Colonic mucosa (tissue), 4 donors: ENCODE measurements at regions not wholly inside any gene's neighbourhood (a gene's known extent, or its start where the extent isn't known, plus 50 kb on each side); places are given as distances from the start of the nearest gene placed in this dataset.

Experiments used
- DNase-seq: peaks from one replicate; pipeline ENCODE4 v3.0.0-alpha.2; 2020
- H3K27ac ChIP-seq: fragments of 200-600 bp; one replicate; pipeline ENCODE4 v1.8.0; 2021
- H3K27me3 ChIP-seq: fragments of 200-600 bp; one replicate; pipeline ENCODE4 v1.8.0; 2021
- H3K36me3 ChIP-seq: fragments of 200-600 bp; one replicate; pipeline ENCODE4 v1.8.0; 2021
- H3K4me1 ChIP-seq: fragments of 200-600 bp; one replicate; pipeline ENCODE4 v1.8.0; 2021; ENCODE audit warnings: mild to moderate bottlenecking
- H3K4me3 ChIP-seq: fragments of 200-600 bp; one replicate; pipeline ENCODE4 v1.8.0; 2021
- H3K9ac ChIP-seq, 2 donors: one replicate each; pipeline ENCODE4 v1.7.0; 2013; ENCODE audit warnings: control low read depth in 2 of 2, low read depth in 2 of 2, low read length in 2 of 2
- H3K9me3 ChIP-seq: fragments of 200-600 bp; one replicate; pipeline ENCODE4 v1.8.0; 2021
- intact Hi-C: fragments of 100-400 bp; cut with DNase I; formaldehyde crosslinking; loops from one replicate; pipeline ENCODE4 v1.14.1; 2022
- TF ChIP-seq, protein P1 (sequence below): fragments of 200-600 bp; IDR thresholded peaks from one replicate; pipeline ENCODE4 v1.8.0; 2022; ENCODE audit warnings: antibody characterized with exemption, mild to moderate bottlenecking
- donor health status: healthy.
- donor health status: DM: no; HTN: no; CAD: no.
- donor health status: DM: no; HTN: no; CAD: no.

DNA sequence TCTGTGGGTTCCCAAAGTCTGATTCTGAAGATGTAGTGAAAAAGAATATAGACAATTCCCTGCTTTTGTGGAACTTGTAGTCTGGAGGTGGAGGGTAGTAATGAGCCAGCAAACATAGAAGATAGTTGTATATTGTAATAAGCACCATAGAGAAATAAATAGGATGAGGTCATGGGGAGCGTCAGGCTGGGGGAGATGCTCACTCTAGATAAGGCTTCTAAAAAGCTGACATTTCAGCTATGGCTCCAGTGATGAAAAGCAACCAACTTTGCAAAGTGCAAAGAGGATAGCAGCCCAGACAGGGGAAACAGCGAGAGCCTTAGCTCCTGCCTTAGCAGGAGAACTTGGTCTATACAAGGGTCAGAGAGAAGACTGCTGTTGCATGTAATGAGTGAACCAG, 98.0 kb upstream of the RALGPS2 start:
- TF ChIP-seq, protein P1, sequence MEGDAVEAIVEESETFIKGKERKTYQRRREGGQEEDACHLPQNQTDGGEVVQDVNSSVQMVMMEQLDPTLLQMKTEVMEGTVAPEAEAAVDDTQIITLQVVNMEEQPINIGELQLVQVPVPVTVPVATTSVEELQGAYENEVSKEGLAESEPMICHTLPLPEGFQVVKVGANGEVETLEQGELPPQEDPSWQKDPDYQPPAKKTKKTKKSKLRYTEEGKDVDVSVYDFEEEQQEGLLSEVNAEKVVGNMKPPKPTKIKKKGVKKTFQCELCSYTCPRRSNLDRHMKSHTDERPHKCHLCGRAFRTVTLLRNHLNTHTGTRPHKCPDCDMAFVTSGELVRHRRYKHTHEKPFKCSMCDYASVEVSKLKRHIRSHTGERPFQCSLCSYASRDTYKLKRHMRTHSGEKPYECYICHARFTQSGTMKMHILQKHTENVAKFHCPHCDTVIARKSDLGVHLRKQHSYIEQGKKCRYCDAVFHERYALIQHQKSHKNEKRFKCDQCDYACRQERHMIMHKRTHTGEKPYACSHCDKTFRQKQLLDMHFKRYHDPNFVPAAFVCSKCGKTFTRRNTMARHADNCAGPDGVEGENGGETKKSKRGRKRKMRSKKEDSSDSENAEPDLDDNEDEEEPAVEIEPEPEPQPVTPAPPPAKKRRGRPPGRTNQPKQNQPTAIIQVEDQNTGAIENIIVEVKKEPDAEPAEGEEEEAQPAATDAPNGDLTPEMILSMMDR, result no peak
- no peak for DNase-seq
- H3K36me3 ChIP-seq, result no peaks in the 10 kb centered on the region
- intact Hi-C loops, result no loop called here
- H3K4me1 ChIP-seq, result no peaks in the 10 kb centered on the region
- no peak overlapping the region for H3K4me3 ChIP-seq
- H3K9me3 ChIP-seq, result no peaks in the 10 kb centered on the region
- no peak overlapping the region for H3K9ac ChIP-seq
- no peak overlapping the region for H3K27ac ChIP-seq
- H3K27me3 ChIP-seq, result no peaks in the 10 kb centered on the region

DNA sequence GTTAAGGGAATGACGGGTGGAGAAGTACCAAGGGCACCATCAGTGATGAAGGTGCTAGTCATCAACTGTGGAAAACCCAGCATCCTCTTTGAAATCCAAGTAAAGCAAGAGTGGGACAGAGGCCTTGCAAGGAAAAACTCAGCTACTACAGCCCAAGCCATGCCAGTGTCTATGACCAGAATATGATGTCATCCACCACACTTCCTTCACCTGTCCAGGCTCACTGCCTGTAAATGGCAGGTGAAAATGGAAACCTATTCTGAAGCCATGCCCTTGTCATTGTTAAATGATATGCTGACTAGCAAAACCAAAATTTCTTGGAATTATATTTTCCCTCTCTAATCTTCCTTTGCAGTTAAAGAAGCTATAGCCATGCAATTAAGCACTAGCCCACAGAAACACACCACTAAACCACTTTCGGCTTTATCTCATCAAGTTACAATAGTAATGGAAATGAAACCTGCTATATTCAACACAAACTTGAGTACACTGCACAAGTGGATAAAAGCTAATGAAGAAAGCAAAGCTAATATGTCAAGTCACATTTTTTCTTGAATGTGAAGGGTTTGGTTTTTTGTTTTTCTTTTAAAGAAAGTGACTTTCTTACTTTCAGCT, 96.3 kb upstream of the RALGPS2 start:
- Histone ChIP-seq H3K27me3 (no peaks in the 10 kb centered on the region), H3K4me1 (no peaks in the 10 kb centered on the region), H3K4me3 (no peak overlapping the region), H3K9me3 (no peaks in the 10 kb centered on the region), H3K27ac (no peak overlapping the region), H3K9ac (no peak overlapping the region), H3K36me3 (no peaks in the 10 kb centered on the region)
- intact Hi-C loops, result no loop called here
- TF ChIP-seq, protein P1, result no peak
- no peak for DNase-seq

DNA sequence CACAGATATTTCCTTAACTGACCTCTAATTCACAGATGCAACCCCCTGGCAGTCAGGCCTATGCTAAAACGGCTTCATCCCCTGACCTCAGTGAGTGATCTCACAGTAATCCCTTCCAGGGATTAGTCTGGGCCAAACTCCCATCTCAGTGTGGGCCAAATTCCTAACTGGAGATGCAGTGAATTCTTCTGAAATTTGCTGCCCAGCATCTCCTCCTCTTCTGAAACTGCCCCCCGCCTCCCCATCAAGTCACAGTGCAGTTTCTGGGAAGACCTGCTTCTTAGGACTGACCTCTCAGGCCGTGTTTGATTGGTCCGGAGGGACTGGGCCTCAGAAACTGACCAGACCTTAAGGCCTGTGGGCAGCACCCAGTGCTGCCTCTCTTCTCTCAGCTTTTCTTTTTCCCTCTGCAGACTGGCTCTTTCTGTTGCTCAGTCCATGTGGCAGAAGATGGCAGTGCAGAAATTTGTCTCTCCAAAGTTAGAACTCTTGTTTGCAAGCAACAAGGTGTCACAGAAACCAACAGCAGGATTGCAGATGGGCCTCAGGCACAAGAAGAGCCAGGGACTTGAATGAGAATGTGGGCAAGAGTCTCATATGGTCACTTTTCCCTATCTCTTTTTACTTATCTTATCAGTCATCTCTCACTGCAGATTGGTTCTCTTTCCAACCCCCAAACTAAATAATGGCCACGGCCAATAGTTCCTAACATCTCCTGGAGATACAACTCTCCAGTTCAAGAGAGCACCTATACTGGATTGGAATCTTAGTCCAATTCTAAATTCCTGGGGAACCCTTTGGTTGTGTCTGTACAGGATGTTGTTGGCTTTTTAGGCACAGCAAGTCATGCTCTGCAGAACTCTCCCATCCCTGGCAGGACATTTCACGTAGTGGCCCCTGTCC, 95.5 kb upstream of the RALGPS2 start:
- intact Hi-C loops, result no loop called here
- Histone ChIP-seq H3K4me1 (no peaks in the 10 kb centered on the region), H3K4me3 (no peak overlapping the region), H3K36me3 (no peaks in the 10 kb centered on the region), H3K9me3 (no peaks in the 10 kb centered on the region), H3K27me3 (no peaks in the 10 kb centered on the region), H3K27ac (no peak overlapping the region), H3K9ac (no peak overlapping the region)
- TF ChIP-seq, protein P1, result no peak
- DNase-seq, result no peak

DNA sequence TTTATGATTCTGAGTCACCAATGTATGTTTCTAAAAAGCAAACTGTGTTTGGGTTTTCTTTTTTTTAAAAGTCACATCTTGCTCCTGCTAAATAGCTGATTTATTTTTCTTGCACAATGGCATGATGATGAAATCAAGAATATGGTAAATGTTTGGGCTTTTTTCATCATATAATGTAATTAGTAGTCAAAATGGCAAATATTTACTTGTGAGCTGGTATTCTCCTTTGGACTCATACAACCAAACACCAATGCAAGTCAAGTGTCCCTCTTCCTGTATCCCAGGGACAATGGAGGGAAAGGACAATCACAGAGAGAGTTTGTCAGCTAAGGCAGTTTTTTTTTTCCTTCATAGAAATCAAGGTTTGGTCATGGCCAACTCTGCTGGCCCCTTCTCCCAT, 94.6 kb upstream of the RALGPS2 start:
- no peak overlapping the region for H3K27ac ChIP-seq
- H3K36me3 ChIP-seq, result no peaks in the 10 kb centered on the region
- no peak overlapping the region for H3K9ac ChIP-seq
- DNase-seq, result no peak
- no peaks in the 10 kb centered on the region for H3K4me1 ChIP-seq
- intact Hi-C loops, result no loop called here
- TF ChIP-seq, protein P1, result no peak
- H3K4me3 ChIP-seq, result no peak overlapping the region
- no peaks in the 10 kb centered on the region for H3K27me3 ChIP-seq
- H3K9me3 ChIP-seq, result no peaks in the 10 kb centered on the region

DNA sequence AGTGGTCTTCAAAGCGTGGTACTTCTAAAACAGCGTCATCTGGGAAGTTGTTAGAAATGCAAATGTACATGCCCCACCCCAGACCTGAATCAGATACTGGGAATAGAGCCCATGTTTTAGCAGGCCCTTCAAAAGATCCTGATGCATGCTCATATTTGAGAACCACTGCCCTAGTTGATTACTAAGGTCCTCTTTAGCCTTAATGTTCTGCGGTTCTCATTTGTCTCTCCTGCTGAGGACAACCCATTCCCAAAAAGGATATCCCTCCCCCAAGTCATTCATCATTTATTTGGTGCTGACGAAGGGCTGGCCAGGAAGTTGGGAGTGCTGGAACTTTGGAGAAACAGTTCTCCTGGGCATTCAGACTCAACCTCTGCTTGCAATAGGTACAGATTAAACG, 92.4 kb upstream of the RALGPS2 start:
- H3K27ac ChIP-seq, result no peak overlapping the region
- H3K4me1 ChIP-seq, result no peaks in the 10 kb centered on the region
- no peaks in the 10 kb centered on the region for H3K9me3 ChIP-seq
- no peak overlapping the region for H3K9ac ChIP-seq
- no peak overlapping the region for H3K4me3 ChIP-seq
- TF ChIP-seq, protein P1, result no peak
- intact Hi-C loops, result no loop called here
- H3K36me3 ChIP-seq, result no peaks in the 10 kb centered on the region
- DNase-seq, result no peak
- H3K27me3 ChIP-seq, result no peaks in the 10 kb centered on the region
